Muscle of leg (tissue), 3 donors: ENCODE measurements at regions not wholly inside any gene's neighbourhood (a gene's known extent, or its start where the extent isn't known, plus 50 kb on each side); places are given as distances from the start of the nearest gene placed in this dataset.

Experiments used
- DNase-seq: peaks from one replicate; pipeline ENCODE4 v3.0.0; 2013
- H3K27ac ChIP-seq: one replicate; pipeline ENCODE4 v1.5.1; 2013; ENCODE audit warnings: mild to moderate bottlenecking, low read length, control low read depth
- H3K27me3 ChIP-seq: one replicate; pipeline ENCODE4 v1.6.1; 2013; ENCODE audit warnings: low read length; ENCODE audit not compliant: control insufficient read depth, insufficient read depth
- H3K36me3 ChIP-seq: one replicate; pipeline ENCODE4 v1.6.1; 2013; ENCODE audit warnings: low read length; ENCODE audit not compliant: control insufficient read depth, insufficient read depth
- H3K4me1 ChIP-seq: one replicate; pipeline ENCODE4 v1.6.1; 2013; ENCODE audit warnings: low read length; ENCODE audit not compliant: control insufficient read depth, insufficient read depth
- H3K4me3 ChIP-seq: one replicate; pipeline ENCODE4 v1.5.1; 2013; ENCODE audit warnings: low read length, control low read depth
- H3K9me3 ChIP-seq: replicated peaks from 2 replicates; pipeline ENCODE4 v1.6.1; 2013; ENCODE audit warnings: low read depth, low read length; ENCODE audit not compliant: control insufficient read depth
- WGBS: methylation state at CpG from one replicate; pipeline ENCODE4 v1.1.5; 2013; ENCODE audit warnings: missing lambda C conversion rate; ENCODE audit not compliant: insufficient coverage; 5-methylcytosine and 5-hydroxymethylcytosine counted together

DNA sequence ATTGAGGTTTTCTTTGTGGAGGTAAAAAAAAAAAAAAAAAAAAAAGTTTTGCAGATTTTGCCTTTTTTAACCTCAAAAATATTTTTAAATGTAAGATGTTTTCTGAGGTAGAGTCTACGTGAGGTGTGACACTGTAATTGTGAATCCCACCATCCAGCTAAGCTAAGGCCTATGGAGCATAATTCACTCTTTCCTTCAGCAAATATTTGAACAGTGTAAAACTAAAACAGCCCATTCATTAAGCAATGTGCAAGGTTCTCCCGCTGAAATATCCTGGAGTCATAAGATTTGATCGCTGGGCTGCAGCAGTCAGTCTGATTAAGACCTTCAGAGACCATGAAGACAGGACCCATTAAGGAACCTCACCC lies 105.1 kb downstream of the HNRNPLL start:
- no CpG with 5 or more reads among the region's 3 CpGs for WGBS
- H3K9me3 ChIP-seq = peaks cover 7% of the 10 kb centered on the region
- no peaks in the 10 kb centered on the region for H3K36me3 ChIP-seq
- peaks cover 64% of the 10 kb centered on the region for H3K4me1 ChIP-seq
- no peak overlapping the region for H3K4me3 ChIP-seq
- DNase-seq = no peak
- H3K27ac ChIP-seq = peak overlapping the region; percentile 89
- H3K27me3 ChIP-seq = no peaks in the 10 kb centered on the region

DNA sequence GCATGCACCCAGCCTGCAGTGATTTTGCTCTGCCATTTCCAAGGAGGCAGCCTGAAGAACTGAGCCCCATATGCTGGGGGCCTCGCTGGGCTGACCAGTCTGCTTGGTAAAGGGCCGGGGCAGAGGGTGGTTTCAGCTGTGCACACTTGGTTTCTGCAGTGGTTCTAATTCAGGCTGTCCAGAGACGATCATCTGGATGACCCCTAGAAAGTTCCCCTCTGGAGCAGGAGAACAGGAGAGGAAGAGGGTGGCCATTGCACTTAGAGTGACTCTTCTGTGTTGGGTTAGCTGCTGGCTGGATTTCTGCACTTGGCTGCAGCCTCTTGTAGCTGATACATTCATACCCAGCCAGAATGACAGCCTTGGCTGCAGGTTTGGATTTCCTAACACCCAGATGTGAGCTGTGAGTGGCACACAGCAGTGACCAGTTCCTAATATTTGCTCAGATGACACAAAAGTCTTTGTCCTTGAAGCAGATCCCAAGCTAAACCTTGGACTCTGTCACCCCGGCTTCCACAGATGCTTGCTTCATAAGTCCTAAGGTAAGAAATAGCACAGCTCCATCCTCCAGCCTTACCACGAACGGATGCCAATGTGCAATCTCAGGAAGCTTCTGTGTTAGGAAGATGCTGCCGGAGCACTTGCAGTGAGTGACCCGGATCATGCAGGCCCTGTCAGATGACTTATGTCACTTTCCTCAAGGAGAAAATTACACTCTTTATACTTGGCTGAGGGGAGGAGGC lies 105.6 kb downstream of the HNRNPLL start:
- H3K9me3 ChIP-seq = peaks cover 5% of the 10 kb centered on the region
- no peaks in the 10 kb centered on the region for H3K27me3 ChIP-seq
- no peak overlapping the region for H3K4me3 ChIP-seq
- H3K27ac ChIP-seq = no peak overlapping the region
- no peaks in the 10 kb centered on the region for H3K36me3 ChIP-seq
- WGBS = 59% methylated on average over 3 of the region's 8 CpGs
- peaks cover 64% of the 10 kb centered on the region for H3K4me1 ChIP-seq
- peak; percentile 53 for DNase-seq

DNA sequence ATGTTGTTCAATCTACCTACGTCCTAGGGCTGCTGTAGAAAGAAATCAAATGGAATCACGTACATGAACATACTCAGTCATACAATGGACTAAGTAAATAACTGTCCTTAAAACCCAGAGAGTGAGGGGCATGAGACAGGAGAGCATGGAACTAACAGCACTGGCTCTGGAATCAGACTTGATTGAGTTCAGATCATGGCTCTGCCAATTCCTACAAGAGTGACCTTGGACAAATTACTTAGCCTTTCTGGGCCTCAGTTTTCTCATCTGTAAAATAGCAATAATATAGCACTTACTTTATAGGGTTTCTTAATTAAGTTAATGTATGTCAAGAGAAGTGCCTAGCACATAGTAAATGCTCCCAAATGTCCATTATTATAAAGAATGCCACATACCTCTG lies 106.8 kb downstream of the HNRNPLL start:
- Histone ChIP-seq H3K27me3 (no peaks in the 10 kb centered on the region), H3K27ac (no peak overlapping the region), H3K4me1 (peaks cover 63% of the 10 kb centered on the region), H3K9me3 (no peaks in the 10 kb centered on the region), H3K36me3 (no peaks in the 10 kb centered on the region), H3K4me3 (no peak overlapping the region)
- WGBS = no CpG with 5 or more reads among the region's 2 CpGs
- DNase-seq = no peak

DNA sequence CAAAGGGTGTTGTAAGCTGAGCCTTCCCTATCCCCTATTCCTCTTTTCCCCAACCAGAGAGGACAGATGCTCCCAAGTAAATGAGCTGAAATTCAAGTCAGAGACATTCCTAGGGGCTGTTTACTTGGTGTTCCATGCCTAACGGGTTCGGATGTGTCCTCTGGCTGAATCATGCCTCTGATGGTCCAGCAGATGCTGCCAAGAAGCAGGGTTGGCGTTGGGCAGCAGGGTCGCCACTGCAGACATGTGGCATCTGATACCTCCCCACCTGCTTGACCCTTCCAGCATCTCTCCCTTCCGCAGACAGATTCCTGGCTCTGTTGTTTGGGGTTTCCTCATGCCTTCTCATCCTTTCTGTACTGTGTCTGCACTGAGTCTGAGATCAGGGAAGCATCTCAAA lies 108.3 kb downstream of the HNRNPLL start:
- no peak overlapping the region for H3K4me3 ChIP-seq
- no peaks in the 10 kb centered on the region for H3K36me3 ChIP-seq
- peak; percentile 84 for DNase-seq
- no peaks in the 10 kb centered on the region for H3K27me3 ChIP-seq
- H3K27ac ChIP-seq = peak overlapping the region; percentile 45
- no peaks in the 10 kb centered on the region for H3K9me3 ChIP-seq
- H3K4me1 ChIP-seq = peaks cover 57% of the 10 kb centered on the region
- WGBS = 25% methylated on average over 2 of the region's 5 CpGs

DNA sequence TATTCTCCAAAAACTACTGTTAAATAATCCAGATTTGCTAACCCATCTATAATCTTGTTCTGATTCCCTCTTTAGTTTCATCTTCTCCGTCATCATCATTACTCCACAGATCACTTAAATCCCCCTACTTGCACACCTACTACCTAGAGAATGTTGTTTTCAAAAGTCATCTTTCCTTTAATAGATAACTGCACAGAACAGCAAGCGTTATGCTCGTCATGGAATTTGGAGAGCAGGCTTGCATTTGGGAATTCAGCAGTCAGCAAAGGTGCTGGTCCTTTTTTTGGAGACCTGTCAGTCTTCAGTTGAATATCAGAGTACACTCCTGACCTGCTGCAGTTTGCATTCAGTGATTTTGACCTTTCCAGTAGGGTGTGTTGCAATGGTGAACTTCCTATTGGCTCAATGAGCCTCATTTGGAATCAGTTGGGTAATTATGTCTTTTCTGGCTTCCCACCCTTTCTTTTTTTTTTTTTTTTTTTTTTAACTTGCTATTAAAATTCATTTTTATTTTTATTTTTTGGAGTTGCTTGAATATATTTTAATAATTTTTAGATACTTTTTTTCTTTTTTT lies 110.6 kb downstream of the HNRNPLL start:
- Histone ChIP-seq H3K27ac (no peak overlapping the region), H3K4me3 (no peak overlapping the region), H3K4me1 (peaks cover 42% of the 10 kb centered on the region), H3K27me3 (no peaks in the 10 kb centered on the region), H3K36me3 (no peaks in the 10 kb centered on the region), H3K9me3 (no peaks in the 10 kb centered on the region)
- no peak for DNase-seq
- WGBS = no CpG with 5 or more reads among the region's 3 CpGs

DNA sequence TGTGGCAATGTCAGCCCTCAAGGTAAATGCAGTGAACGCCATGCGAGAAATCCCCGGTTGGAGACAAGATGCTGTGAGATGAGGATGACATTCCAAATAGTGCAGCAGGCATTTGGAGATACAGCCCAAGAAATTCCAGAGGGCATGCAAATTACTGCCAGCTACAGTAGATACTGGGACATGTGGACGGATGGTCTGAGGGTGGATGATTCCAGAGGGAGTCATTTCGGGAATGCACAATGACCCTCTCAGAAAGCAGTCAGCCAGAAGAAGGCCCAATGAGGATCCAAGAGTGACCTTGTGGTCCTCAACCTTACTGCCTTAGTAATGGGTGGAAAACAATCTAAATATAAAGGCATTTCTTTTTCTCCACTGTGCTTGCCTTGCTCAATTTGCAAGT lies 111.3 kb downstream of the HNRNPLL start:
- no peak overlapping the region for H3K4me3 ChIP-seq
- WGBS = 80% methylated on average over 5 of the region's 5 CpGs
- H3K36me3 ChIP-seq = no peaks in the 10 kb centered on the region
- no peak for DNase-seq
- no peaks in the 10 kb centered on the region for H3K9me3 ChIP-seq
- no peak overlapping the region for H3K27ac ChIP-seq
- H3K4me1 ChIP-seq = peaks cover 38% of the 10 kb centered on the region
- H3K27me3 ChIP-seq = no peaks in the 10 kb centered on the region

DNA sequence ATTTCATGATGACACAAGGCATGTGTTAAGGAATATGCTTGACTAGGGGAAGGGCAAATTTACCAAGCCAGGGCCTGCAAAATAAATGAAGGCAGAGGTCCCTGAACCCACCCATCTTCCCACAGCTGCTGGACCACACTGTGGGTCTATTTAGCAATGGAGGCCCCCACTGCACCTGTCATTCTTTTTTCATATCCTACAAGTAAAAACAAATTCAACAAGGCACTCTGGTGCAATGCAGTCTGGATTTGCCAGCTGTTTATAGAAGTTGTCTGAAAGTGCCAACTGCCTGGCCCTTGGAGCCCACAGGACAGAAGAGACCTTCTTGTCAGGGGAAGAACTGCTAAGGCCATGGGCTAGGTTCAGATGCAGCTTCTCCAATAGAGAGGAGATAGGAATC lies 112.8 kb upstream of the ATL2 start:
- no peaks in the 10 kb centered on the region for H3K27me3 ChIP-seq
- no peaks in the 10 kb centered on the region for H3K36me3 ChIP-seq
- peaks cover 31% of the 10 kb centered on the region for H3K4me1 ChIP-seq
- H3K9me3 ChIP-seq = no peaks in the 10 kb centered on the region
- no peak overlapping the region for H3K4me3 ChIP-seq
- no peak overlapping the region for H3K27ac ChIP-seq
- peak; percentile 52 for DNase-seq

DNA sequence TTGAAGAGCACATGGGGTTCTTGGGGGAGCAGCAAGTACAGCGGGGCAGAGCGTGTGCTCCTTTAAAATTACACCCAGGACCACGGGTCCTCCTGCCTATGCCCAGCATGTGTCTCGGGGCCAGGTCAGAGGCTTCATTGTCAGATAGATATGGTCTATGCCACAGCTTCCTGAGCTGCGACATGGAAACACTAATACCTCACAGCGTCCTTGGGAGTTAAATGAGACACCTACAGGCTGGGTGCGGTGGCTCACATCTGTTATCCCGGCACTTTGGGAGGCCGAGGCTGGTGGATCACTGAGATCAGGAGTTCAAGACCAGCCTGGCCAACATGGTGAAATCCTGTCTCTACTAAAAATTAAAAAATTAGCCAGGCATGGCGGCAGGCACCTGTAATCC lies 110.8 kb upstream of the ATL2 start:
- H3K4me1 ChIP-seq = peaks cover 29% of the 10 kb centered on the region

DNA sequence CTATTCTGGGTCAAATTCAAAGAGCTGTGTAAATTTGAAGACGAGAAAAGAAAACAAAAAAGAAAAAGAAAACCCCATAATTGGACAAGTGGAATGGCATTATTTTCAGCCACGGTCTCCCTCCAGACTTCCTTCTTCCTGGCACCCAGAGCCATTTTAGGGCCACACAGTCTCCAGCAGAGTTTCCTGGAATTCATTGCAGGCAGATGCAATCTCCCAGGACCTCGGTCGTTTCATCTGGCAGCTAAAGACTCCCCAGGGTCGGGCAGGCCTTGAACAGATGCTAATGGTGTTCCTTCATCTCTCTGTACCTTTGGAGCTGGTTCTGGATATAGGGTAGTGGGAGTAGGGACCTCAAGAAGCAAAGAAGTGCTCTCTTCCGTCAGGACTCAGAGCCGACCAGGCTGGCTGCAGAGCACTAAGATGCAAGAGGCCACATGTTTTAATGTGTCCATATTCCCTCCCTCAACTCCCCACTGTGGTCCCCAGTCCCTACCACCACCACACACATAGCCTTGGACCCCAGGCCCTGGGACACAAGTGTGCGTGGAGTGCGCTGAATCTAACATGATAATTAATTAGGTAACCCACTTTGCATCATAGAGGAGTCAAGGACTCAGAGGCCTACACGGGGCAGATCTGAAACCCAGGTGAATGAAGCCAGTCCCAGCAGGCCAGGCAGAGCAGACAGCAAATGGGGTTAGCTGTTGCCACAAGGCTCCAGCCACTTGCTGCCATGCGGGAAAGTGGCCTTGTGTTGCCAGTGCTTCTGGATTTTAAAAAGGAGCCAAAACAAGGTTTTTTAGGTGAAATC lies 109.3 kb upstream of the ATL2 start:
- Histone ChIP-seq H3K27ac (no peak overlapping the region), H3K27me3 (no peaks in the 10 kb centered on the region), H3K4me3 (no peak overlapping the region), H3K4me1 (peaks cover 29% of the 10 kb centered on the region), H3K36me3 (no peaks in the 10 kb centered on the region), H3K9me3 (no peaks in the 10 kb centered on the region)
- 58% methylated on average over 6 of the region's 11 CpGs for WGBS
- DNase-seq = no peak

More for the DNA sequence above, 110.8 kb upstream of the ATL2 start:
- Histone ChIP-seq H3K27ac (no peak overlapping the region), H3K36me3 (no peaks in the 10 kb centered on the region), H3K4me3 (no peak overlapping the region), H3K27me3 (no peaks in the 10 kb centered on the region), H3K9me3 (no peaks in the 10 kb centered on the region)
- 89% methylated on average over 7 of the region's 10 CpGs for WGBS
- DNase-seq = no peak

DNA sequence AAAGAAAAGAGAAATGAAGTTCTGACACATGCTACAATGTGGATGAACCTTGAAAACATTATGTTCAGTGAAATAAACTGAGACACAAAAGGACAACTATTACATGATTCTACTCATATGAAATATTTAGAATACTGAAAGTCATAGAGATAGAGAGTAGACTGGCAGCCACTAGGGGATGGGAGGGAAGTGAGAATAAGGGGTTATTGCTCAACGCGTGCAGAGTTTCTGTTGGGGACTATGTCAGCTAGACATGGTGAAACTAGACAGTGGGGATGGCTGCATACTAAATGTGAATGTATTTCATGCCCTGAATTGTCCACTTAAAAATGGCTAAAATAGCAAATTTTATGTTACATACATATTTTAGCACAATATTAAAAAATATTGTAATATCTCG lies 108.7 kb upstream of the ATL2 start:
- Histone ChIP-seq H3K4me3 (no peak overlapping the region), H3K27me3 (no peaks in the 10 kb centered on the region), H3K9me3 (peaks cover 6% of the 10 kb centered on the region), H3K36me3 (no peaks in the 10 kb centered on the region), H3K27ac (no peak overlapping the region), H3K4me1 (peaks cover 29% of the 10 kb centered on the region)
- DNase-seq = no peak
- 58% methylated on average over 2 of the region's 3 CpGs for WGBS
